ENCODE measurements at regions not wholly inside any gene's neighbourhood (a gene's known extent, or its start where the extent isn't known, plus 50 kb on each side); places are given as distances from the start of the nearest gene placed in this dataset.
A peak's percentile ranks its signal among the peaks of the same experiment; 100 is the strongest.

- Mint-ChIP-seq H3K36me3 (ENCODE audit: low read depth) (no peaks in the 10 kb centered on the region), H3K9me3 (no peaks in the 10 kb centered on the region), H3K27me3 (ENCODE audit: low read depth, poor library complexity) (peaks cover 3% of the 10 kb centered on the region), H3K4me3 (no peak overlapping the region), H3K27ac (no peak overlapping the region), H3K4me1 (peaks cover 9% of the 10 kb centered on the region)
- DNase-seq, result no peak
- TF ChIP-seq CTCF (IDR thresholded peaks at IDR 0.05), result no peak
Observed at GRCh38 chr19:30881281-30881680, 468.0 kb downstream of the TSHZ3 start.

GRCh38 chr19:30880551-30880950 lies 468.7 kb downstream of the TSHZ3 start:
- DNase-seq, result no peak
- Mint-ChIP-seq H3K27ac (peak overlapping the region; percentile 86), H3K27me3 (ENCODE audit: low read depth, poor library complexity) (peaks cover 3% of the 10 kb centered on the region), H3K4me3 (no peak overlapping the region), H3K4me1 (peaks cover 9% of the 10 kb centered on the region), H3K9me3 (no peaks in the 10 kb centered on the region), H3K36me3 (ENCODE audit: low read depth) (no peaks in the 10 kb centered on the region)
- TF ChIP-seq CTCF (IDR thresholded peaks at IDR 0.05), result no peak

- Mint-ChIP-seq H3K4me3 (peak overlapping the region; percentile 63), H3K36me3 (ENCODE audit: low read depth) (no peaks in the 10 kb centered on the region), H3K27me3 (ENCODE audit: low read depth, poor library complexity) (peaks cover 3% of the 10 kb centered on the region), H3K4me1 (peaks cover 9% of the 10 kb centered on the region), H3K27ac (no peak overlapping the region), H3K9me3 (no peaks in the 10 kb centered on the region)
- TF ChIP-seq CTCF (IDR thresholded peaks at IDR 0.05), result no peak
- no peak for DNase-seq
Observed at GRCh38 chr19:30880151-30880550, 469.1 kb downstream of the TSHZ3 start.

- H3K36me3 Mint-ChIP-seq (ENCODE audit: low read depth), result no peaks in the 10 kb centered on the region
- no peak for DNase-seq
- no peak for TF ChIP-seq CTCF (IDR thresholded peaks at IDR 0.05)
Observed at GRCh38 chr19:30879736-30880135, 469.5 kb downstream of the TSHZ3 start.

GRCh38 chr19:30879225-30879624 lies 470.0 kb downstream of the TSHZ3 start:
- no peak overlapping the region for H3K27ac Mint-ChIP-seq
- H3K27me3 Mint-ChIP-seq (ENCODE audit: low read depth, poor library complexity), result peaks cover 3% of the 10 kb centered on the region
- H3K4me1 Mint-ChIP-seq, result peaks cover 11% of the 10 kb centered on the region
- no peaks in the 10 kb centered on the region for H3K9me3 Mint-ChIP-seq
- no peak overlapping the region for H3K4me3 Mint-ChIP-seq
- no peak for DNase-seq
- TF ChIP-seq CTCF (IDR thresholded peaks at IDR 0.05), result no peak
- no peaks in the 10 kb centered on the region for H3K36me3 Mint-ChIP-seq (ENCODE audit: low read depth)

More at GRCh38 chr19:30879736-30880135, 469.5 kb downstream of the TSHZ3 start:
- peaks cover 3% of the 10 kb centered on the region for H3K27me3 Mint-ChIP-seq (ENCODE audit: low read depth, poor library complexity)
- no peak overlapping the region for H3K4me3 Mint-ChIP-seq
- peaks cover 9% of the 10 kb centered on the region for H3K4me1 Mint-ChIP-seq
- no peak overlapping the region for H3K27ac Mint-ChIP-seq
- no peaks in the 10 kb centered on the region for H3K9me3 Mint-ChIP-seq

- no peak overlapping the region for H3K4me3 Mint-ChIP-seq
- H3K27ac Mint-ChIP-seq, result peak overlapping the region; percentile 40
- H3K27me3 Mint-ChIP-seq (ENCODE audit: low read depth, poor library complexity), result peaks cover 3% of the 10 kb centered on the region
- TF ChIP-seq CTCF (IDR thresholded peaks at IDR 0.05), result no peak
- H3K36me3 Mint-ChIP-seq (ENCODE audit: low read depth), result no peaks in the 10 kb centered on the region
- DNase-seq, result no peak
- H3K4me1 Mint-ChIP-seq, result peaks cover 18% of the 10 kb centered on the region
- no peaks in the 10 kb centered on the region for H3K9me3 Mint-ChIP-seq
Observed at GRCh38 chr19:30878495-30878894, 470.7 kb downstream of the TSHZ3 start.

All from nephron progenitor cell (in vitro differentiated cells).